GM12878 (cell line): ENCODE measurements at regions not wholly inside any gene's neighbourhood (a gene's known extent, or its start where the extent isn't known, plus 50 kb on each side); places are given as distances from the start of the nearest gene placed in this dataset.

Experiments used
- CBX3 ChIP-seq: fragments of 200-600 bp; sonication (generic); IDR thresholded peaks from 2 replicates; pipeline ENCODE4 v1.6.1; 2016; ENCODE audit warnings: low read depth, borderline replicate concordance
- CTCF ChIP-seq, 3 experiments: IDR thresholded peaks in 2 of 3; conservative IDR thresholded peaks in 1 of 3; 2 replicates each; pipeline ENCODE4 v1.5.1; 2011; ENCODE audit warnings: low read depth in 3 of 3, low read length in 3 of 3, mild to moderate bottlenecking in 3 of 3, control low read depth in 2 of 3, moderate library complexity in 2 of 3, inconsistent platforms in 1 of 3, mixed read lengths in 1 of 3; ENCODE audit not compliant: control insufficient read depth in 2 of 3, insufficient read depth in 1 of 3; ENCODE audit errors: extremely low read depth in 1 of 3
- EZH2 ChIP-seq: IDR thresholded peaks from 2 replicates; pipeline ENCODE4 v1.6.1; 2012; ENCODE audit warnings: low read depth, mild to moderate bottlenecking, control low read depth, inconsistent platforms, low read length, borderline replicate concordance; ENCODE audit not compliant: control insufficient read depth
- IRF3 ChIP-seq: fragments of 450-650 bp; IDR thresholded peaks from 2 replicates; pipeline ENCODE4 v1.6.1; 2014; ENCODE audit warnings: mild to moderate bottlenecking
- MTA2 ChIP-seq: fragments of 450-650 bp; IDR thresholded peaks from 2 replicates; pipeline ENCODE4 v1.6.1; 2016; ENCODE audit warnings: low read depth, mild to moderate bottlenecking, moderate library complexity
- MXI1 ChIP-seq: fragments of 150-350 bp; IDR thresholded peaks from 2 replicates; pipeline ENCODE4 v1.6.1; 2011; ENCODE audit warnings: low read depth, mild to moderate bottlenecking, inconsistent platforms, low read length, improper control_type of control experiment
- NR2F1 ChIP-seq: fragments of 450-650 bp; conservative IDR thresholded peaks from 2 replicates; pipeline ENCODE4 v1.6.1; 2017; ENCODE audit warnings: mild to moderate bottlenecking
- POLR2A ChIP-seq: IDR thresholded peaks from 2 replicates; pipeline ENCODE4 v1.6.1; 2011; ENCODE audit warnings: low read depth, mild to moderate bottlenecking, low read length
- POLR2AphosphoS5 ChIP-seq: IDR thresholded peaks from 2 replicates; pipeline ENCODE4 v1.6.1; 2011; ENCODE audit warnings: mild to moderate bottlenecking, low read length, inconsistent platforms
- TBL1XR1 ChIP-seq: IDR thresholded peaks from 2 replicates; pipeline ENCODE4 v1.6.1; 2012; ENCODE audit warnings: low read depth, low read length, improper control_type of control experiment
- YY1 ChIP-seq: IDR thresholded peaks from 2 replicates; pipeline ENCODE4 v1.6.1; 2011; ENCODE audit warnings: low read depth, mild to moderate bottlenecking, low read length

- TF ChIP-seq NR2F1, result no peak
- no peak for TF ChIP-seq IRF3
- no peak for TF ChIP-seq MXI1
- TF ChIP-seq YY1, result no peak
- no peak for TF ChIP-seq TBL1XR1
- TF ChIP-seq POLR2AphosphoS5, result no peak
- no peak for TF ChIP-seq CBX3
- no peak for TF ChIP-seq EZH2
- TF ChIP-seq POLR2A, result no peak
- no peak for TF ChIP-seq CTCF (IDR thresholded peaks at IDR 0.05 in 2 of 3, conservative IDR thresholded peaks at IDR 0.05 in 1 of 3; ENCODE audit: control insufficient read depth in 2 of 3, extremely low read depth in 1 of 3, insufficient read depth in 1 of 3, low read depth in 3 of 3, low read length in 3 of 3)
- TF ChIP-seq MTA2, result no peak
Observed at GRCh38 chr14:104360501-104360900, 219.1 kb upstream of the C14orf180 start.
